ENCODE measurements at regions not wholly inside any gene's neighbourhood (a gene's known extent, or its start where the extent isn't known, plus 50 kb on each side); places are given as distances from the start of the nearest gene placed in this dataset.

- TF ChIP-seq CTCF (IDR thresholded peaks at IDR 0.05) (no peak), POLR2A (IDR thresholded peaks at IDR 0.05) (no peak)
- Histone ChIP-seq H3K27ac (no peak overlapping the region), H3K4me1 (no peaks in the 10 kb centered on the region), H3K9me3 (peaks cover 0 to 23% (median 6%) of the 10 kb centered on the region in 12 donors), H3K36me3 (no peaks in the 10 kb centered on the region), H3K27me3 (no peaks in the 10 kb centered on the region), H3K4me3 (no peak overlapping the region)
- intact Hi-C loops (cut with DNase I), result loop anchor here in 1 of 10 donors (10.0 kb wide), 1 partner anchor 1045 kb away; no protein-coding TSS in a partner anchor
- ATAC-seq, result no peak
- 60 to 67% (median 64%) methylated on average over 3 of the region's 3 CpGs for WGBS, 4 donors
- DNase-seq, result no peak
These were observed 178.0 kb downstream of the RND3 start for GRCh38 chr2:150309311-150310080.

- H3K9me3 ChIP-seq, result peaks cover 0 to 29% (median 14%) of the 10 kb centered on the region in 12 donors
- DNase-seq (no peak), ATAC-seq (no peak)
- H3K27ac ChIP-seq, result no peak overlapping the region
- H3K4me1 ChIP-seq, result no peaks in the 10 kb centered on the region
- no peak overlapping the region for H3K4me3 ChIP-seq
- intact Hi-C loops (cut with DNase I), result loop anchor here in 1 of 10 donors (10.0 kb wide), 1 partner anchor 1042 kb away; no protein-coding TSS in a partner anchor
- H3K27me3 ChIP-seq, result no peaks in the 10 kb centered on the region
- no peak for TF ChIP-seq CTCF (IDR thresholded peaks at IDR 0.05)
- no peak for TF ChIP-seq POLR2A (IDR thresholded peaks at IDR 0.05)
- H3K36me3 ChIP-seq, result no peaks in the 10 kb centered on the region
- 87 to 100% (median 93%) methylated on average over 1 of the region's 1 CpG for WGBS, 4 donors
These were observed 180.2 kb downstream of the RND3 start for GRCh38 chr2:150307258-150307657.

GRCh38 chr2:150303281-150303680, 184.2 kb downstream of the RND3 start:
- TF ChIP-seq CTCF (IDR thresholded peaks at IDR 0.05), result no peak
- Histone ChIP-seq H3K4me3 (no peak overlapping the region), H3K36me3 (no peaks in the 10 kb centered on the region), H3K27ac (no peak overlapping the region), H3K4me1 (no peaks in the 10 kb centered on the region), H3K9me3 (peaks cover 0 to 30% (median 16%) of the 10 kb centered on the region in 12 donors), H3K27me3 (no peaks in the 10 kb centered on the region)
- intact Hi-C loops (cut with DNase I), result loop anchor here in 2 of 10 donors (5.0 to 10.0 kb wide), 2 partner anchors 164 to 1038 kb away; no protein-coding TSS in a partner anchor
- ATAC-seq (no peak), DNase-seq (no peak)
- 85 to 93% (median 89%) methylated on average over 1 of the region's 1 CpG for WGBS, 4 donors

- peaks cover 0 to 11% (median 0%) of the 10 kb centered on the region in 12 donors for H3K4me1 ChIP-seq
- DNase-seq (no peak), ATAC-seq (no peak)
- TF ChIP-seq CTCF (IDR thresholded peaks at IDR 0.05) (no peak), POLR2A (IDR thresholded peaks at IDR 0.05) (no peak)
- no peaks in the 10 kb centered on the region for H3K36me3 ChIP-seq
- H3K4me3 ChIP-seq, result no peak overlapping the region
- 74 to 80% (median 76%) methylated on average over 3 of the region's 3 CpGs for WGBS, 4 donors
- H3K9me3 ChIP-seq, result peaks cover 0 to 16% (median 11%) of the 10 kb centered on the region in 12 donors
- intact Hi-C loops (cut with DNase I), result no loop called here
- no peak overlapping the region for H3K27ac ChIP-seq
- H3K27me3 ChIP-seq, result no peaks in the 10 kb centered on the region
These were observed 188.7 kb downstream of the RND3 start for GRCh38 chr2:150298571-150299305.
